SK-N-SH (cell line): ENCODE measurements at regions not wholly inside any gene's neighbourhood (a gene's known extent, or its start where the extent isn't known, plus 50 kb on each side); places are given as distances from the start of the nearest gene placed in this dataset.

ENCODE experiments used
- CTCF ChIA-PET: fragments of 300-600, 350-600 bp; formaldehyde crosslinking; extraction: SDS; loops from one replicate; lab custom pipeline; 2021; lab: Yijun Ruan, JAX
- POLR2A ChIA-PET: fragments of 350-600 bp; sonication (Branson Sonifier 250); formaldehyde crosslinking; extraction: SDS; loops from one replicate; lab custom pipeline; 2020; ENCODE audit warnings: antibody characterized with exemption, inconsistent platforms; lab: Yijun Ruan, JAX
- DNase-seq: peaks from one replicate; pipeline ENCODE4 v3.0.0; 2012
- H2AFZ ChIP-seq: fragments of 200-600 bp; sonication (generic); 2 replicates; pipeline ENCODE4 v1.8.1; 2016; ENCODE audit warnings: antibody characterized with exemption, mild to moderate bottlenecking, low read depth
- H3F3A ChIP-seq: fragments of 200-600 bp; sonication (generic); replicated peaks from 2 replicates; pipeline ENCODE3; 2016; ENCODE audit warnings: antibody characterized with exemption, mild to moderate bottlenecking; ENCODE audit not compliant: insufficient read depth
- H3K27ac ChIP-seq, 2 experiments: fragments of 200-500 bp in 1 of 2; fragments of 200-600 bp in 1 of 2; sonication (Bioruptor generic) in 1 of 2; sonication (generic), shearing (Covaris generic) in 1 of 2; 2 replicates each; pipeline versions ENCODE4 v1.5.1 to v1.6.1; 2014 to 2016; ENCODE audit warnings: low read depth in 2 of 2, inconsistent platforms in 1 of 2, low read length in 1 of 2, mild to moderate bottlenecking in 1 of 2, mixed read lengths in 1 of 2
- H3K27me3 ChIP-seq: fragments of 200-600 bp; sonication (generic), shearing (Covaris generic); 2 replicates; pipeline ENCODE4 v1.6.1; 2016; ENCODE audit warnings: mixed run types; ENCODE audit not compliant: insufficient read depth
- H3K36me3 ChIP-seq, 2 experiments: fragments of 200-500 bp in 1 of 2; fragments of 200-600 bp in 1 of 2; sonication (Bioruptor generic) in 1 of 2; sonication (generic) in 1 of 2; replicated peaks in 1 of 2; 2 replicates each; pipeline versions ENCODE3 to v1.5.1; 2014 to 2016; ENCODE audit warnings: low read length in 1 of 2, mild to moderate bottlenecking in 1 of 2; ENCODE audit not compliant: insufficient read depth in 2 of 2, control insufficient read depth in 1 of 2
- H3K4me1 ChIP-seq, 2 experiments: fragments of 200-500 bp in 1 of 2; fragments of 200-600 bp in 1 of 2; sonication (Bioruptor generic) in 1 of 2; sonication (generic), shearing (Covaris generic) in 1 of 2; 2 replicates each; pipeline versions ENCODE4 v1.5.1 to v1.6.1; 2014 to 2016; ENCODE audit warnings: low read depth in 1 of 2, low read length in 1 of 2, mixed run types in 1 of 2; ENCODE audit not compliant: insufficient read depth in 2 of 2, control insufficient read depth in 1 of 2
- H3K4me2 ChIP-seq: fragments of 200-600 bp; sonication (generic), shearing (Covaris generic); 2 replicates; pipeline ENCODE4 v1.6.1; 2017; ENCODE audit warnings: mixed run types
- H3K4me3 ChIP-seq, 2 experiments: fragments of 200-500 bp in 1 of 2; fragments of 200-600 bp in 1 of 2; sonication (Bioruptor generic) in 1 of 2; sonication (generic), shearing (Covaris generic) in 1 of 2; 2 replicates each; pipeline versions ENCODE4 v1.5.1 to v1.8.1; 2014 to 2016; ENCODE audit warnings: low read depth in 2 of 2, inconsistent platforms in 1 of 2, low read length in 1 of 2, mild to moderate bottlenecking in 1 of 2, mixed read lengths in 1 of 2, moderate library complexity in 1 of 2
- H3K79me2 ChIP-seq: fragments of 200-600 bp; sonication (generic); 2 replicates; pipeline ENCODE4 v1.8.1; 2017; ENCODE audit warnings: mild to moderate bottlenecking; ENCODE audit not compliant: insufficient read depth
- H3K9ac ChIP-seq: fragments of 200-600 bp; sonication (generic); 2 replicates; pipeline ENCODE4 v1.6.1; 2017; ENCODE audit warnings: mixed run types
- H3K9me2 ChIP-seq: fragments of 200-600 bp; sonication (generic); 2 replicates; pipeline ENCODE4 v1.6.1; 2017; ENCODE audit warnings: mixed run types
- H3K9me3 ChIP-seq: fragments of 200-600 bp; sonication (generic); 2 replicates; pipeline ENCODE4 v1.6.1; 2017; ENCODE audit warnings: mixed run types, mild to moderate bottlenecking, moderate library complexity
- H4K20me1 ChIP-seq: fragments of 200-600 bp; sonication (generic); 2 replicates; pipeline ENCODE4 v1.6.1; 2017; ENCODE audit warnings: mild to moderate bottlenecking, mixed run types; ENCODE audit not compliant: insufficient read depth
- FOSL2 ChIP-seq: IDR thresholded peaks from 2 replicates; pipeline ENCODE4 v1.4.0; 2012; ENCODE audit warnings: low read depth, mild to moderate bottlenecking, moderate library complexity, borderline replicate concordance
- MEF2A ChIP-seq: IDR thresholded peaks from 2 replicates; pipeline ENCODE4 v1.4.0; 2012; ENCODE audit warnings: low read depth, borderline replicate concordance
- NFIC ChIP-seq: IDR thresholded peaks from 2 replicates; pipeline ENCODE4 v1.4.0; 2012; ENCODE audit warnings: borderline replicate concordance
- RXRA ChIP-seq: IDR thresholded peaks from 2 replicates; pipeline ENCODE4 v1.4.0; 2012; ENCODE audit warnings: low read depth, mild to moderate bottlenecking, borderline replicate concordance
- SIN3A ChIP-seq: IDR thresholded peaks from 2 replicates; pipeline ENCODE4 v1.6.1; 2012; ENCODE audit warnings: low read depth, mild to moderate bottlenecking, low read length, moderate library complexity, borderline replicate concordance
- TCF12 ChIP-seq: IDR thresholded peaks from 2 replicates; pipeline ENCODE4 v1.4.0; 2012
- TEAD4 ChIP-seq: IDR thresholded peaks from 2 replicates; pipeline ENCODE4 v1.4.0; 2012; ENCODE audit warnings: mild to moderate bottlenecking, borderline replicate concordance; ENCODE audit not compliant: insufficient read depth
- YY1 ChIP-seq: IDR thresholded peaks from 2 replicates; pipeline ENCODE4 v1.4.0; 2012; ENCODE audit warnings: low read depth, mild to moderate bottlenecking
- WGBS: methylation state at CpG from one replicate; pipeline ENCODE4 v1.1.6; 2017; ENCODE audit warnings: low lambda C conversion rate; 5-methylcytosine and 5-hydroxymethylcytosine counted together
- TF ChIP-seq, protein P1 (sequence below): IDR thresholded peaks from 2 replicates; pipeline ENCODE4; 2012
- TF ChIP-seq, protein P2 (sequence below): fragments of 150-350 bp; IDR thresholded peaks from 2 replicates; pipeline ENCODE4 v1.6.1; 2016; ENCODE audit warnings: mild to moderate bottlenecking, low read depth, low read length
- TF ChIP-seq, protein P3 (sequence below): IDR thresholded peaks from 2 replicates; pipeline ENCODE4 v1.4.0; 2012; ENCODE audit warnings: low read depth, borderline replicate concordance

DNA sequence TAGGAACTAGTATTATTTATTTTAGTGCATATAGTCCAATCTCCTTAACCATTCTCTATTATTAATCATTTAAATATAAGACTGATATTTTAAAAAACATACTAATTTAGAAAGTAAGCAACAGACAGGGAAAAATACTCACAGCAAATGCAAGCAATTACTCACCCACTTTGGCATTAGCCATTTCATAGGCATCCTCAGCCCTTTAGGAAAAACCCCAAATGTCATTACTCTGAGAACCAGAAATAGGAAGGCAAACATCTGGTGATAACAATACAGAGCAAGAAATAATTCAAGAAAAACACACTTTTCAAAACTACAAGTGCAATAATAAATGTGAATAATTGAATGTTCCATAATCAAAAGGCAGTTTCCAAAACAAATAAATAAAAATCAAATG is 545.1 kb downstream of the PLPP3 start:
- no peaks in the 10 kb centered on the region for H3K9me2 ChIP-seq
- H3K4me2 ChIP-seq = no peak overlapping the region
- H3K9me3 ChIP-seq = no peaks in the 10 kb centered on the region
- TF ChIP-seq SIN3A (no peak), TCF12 (peak; percentile 68), TEAD4 (no peak), FOSL2 (peak; percentile 22; the same call in 1 of the 2 replicates)
- TF ChIP-seq, protein P1, sequence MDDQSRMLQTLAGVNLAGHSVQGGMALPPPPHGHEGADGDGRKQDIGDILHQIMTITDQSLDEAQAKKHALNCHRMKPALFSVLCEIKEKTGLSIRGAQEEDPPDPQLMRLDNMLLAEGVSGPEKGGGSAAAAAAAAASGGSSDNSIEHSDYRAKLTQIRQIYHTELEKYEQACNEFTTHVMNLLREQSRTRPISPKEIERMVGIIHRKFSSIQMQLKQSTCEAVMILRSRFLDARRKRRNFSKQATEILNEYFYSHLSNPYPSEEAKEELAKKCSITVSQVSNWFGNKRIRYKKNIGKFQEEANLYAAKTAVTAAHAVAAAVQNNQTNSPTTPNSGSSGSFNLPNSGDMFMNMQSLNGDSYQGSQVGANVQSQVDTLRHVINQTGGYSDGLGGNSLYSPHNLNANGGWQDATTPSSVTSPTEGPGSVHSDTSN = peak; percentile 44; the same call in 1 of the 2 replicates
- H3K9ac ChIP-seq = no peak overlapping the region
- no peak overlapping the region for H2AFZ ChIP-seq
- no peaks in the 10 kb centered on the region for H3K27me3 ChIP-seq
- no peaks in the 10 kb centered on the region for H3K79me2 ChIP-seq
- no peak overlapping the region for H3K4me3 ChIP-seq
- H4K20me1 ChIP-seq = no peaks in the 10 kb centered on the region
- no peaks in the 10 kb centered on the region for H3F3A ChIP-seq
- peak overlapping the region; percentile 9 to 41; a peak in 2 of 4 replicates for H3K27ac ChIP-seq
- no peaks in the 10 kb centered on the region for H3K36me3 ChIP-seq
- no peak for DNase-seq
- peaks cover 0 to 11% of the 10 kb centered on the region in 2 experiments; a peak in 2 of 4 replicates for H3K4me1 ChIP-seq
- ChIA-PET POLR2A (no interaction called here), CTCF (no interaction called here)

DNA sequence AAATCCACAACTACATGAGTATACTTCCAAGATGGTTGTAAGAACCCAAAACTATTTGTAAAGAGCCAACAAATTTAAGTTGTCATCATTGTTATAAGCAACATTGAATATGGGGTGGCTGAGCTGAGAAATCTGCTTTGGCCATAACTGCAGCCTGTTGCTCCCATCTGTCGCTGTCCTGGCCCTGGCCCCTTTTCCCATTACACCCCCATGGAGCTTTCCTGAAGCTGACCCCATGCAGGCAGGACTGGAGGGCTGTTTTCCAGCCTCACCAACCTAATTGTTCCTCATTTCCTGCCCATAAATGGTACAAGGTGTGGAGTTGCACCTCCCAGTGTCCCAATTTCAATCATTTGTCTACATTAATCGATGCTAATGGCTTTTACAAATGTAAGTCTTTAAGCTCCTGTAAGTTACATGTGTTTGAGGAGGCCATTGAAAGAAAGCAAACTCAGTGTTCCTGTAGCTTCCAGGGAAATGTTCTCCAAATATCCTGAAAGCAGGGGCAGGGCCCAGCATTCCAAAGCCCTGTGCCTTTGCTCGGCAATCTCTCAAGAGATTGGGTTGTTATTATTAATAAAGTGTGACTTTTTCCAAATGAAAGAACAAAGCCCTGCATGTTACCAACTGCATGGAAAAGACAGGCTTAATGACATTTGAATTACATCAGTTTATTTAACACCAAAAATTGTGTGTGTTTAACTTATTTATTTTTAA is 545.9 kb downstream of the PLPP3 start:
- Histone ChIP-seq H3K36me3 (no peaks in the 10 kb centered on the region), H3K9me3 (no peaks in the 10 kb centered on the region), H3K4me1 (peaks cover 0 to 11% of the 10 kb centered on the region in 2 experiments; a peak in 2 of 4 replicates)
- DNase-seq = no peak
- TF ChIP-seq MEF2A = no peak
- TF ChIP-seq SIN3A = no peak
- no peak for TF ChIP-seq TCF12
- TF ChIP-seq NFIC = no peak
- TF ChIP-seq, all 33 proteins: peak for 0
- WGBS = 47% methylated on average over 3 of the region's 3 CpGs
- no peaks in the 10 kb centered on the region for H3K9me2 ChIP-seq
- no peak overlapping the region for H3K4me3 ChIP-seq
- CTCF ChIA-PET = no interaction called here
- peak overlapping the region; percentile 9 to 22; a peak in 2 of 4 replicates for H3K27ac ChIP-seq
- H3K27me3 ChIP-seq = no peaks in the 10 kb centered on the region
- H4K20me1 ChIP-seq = no peaks in the 10 kb centered on the region
- POLR2A ChIA-PET = no interaction called here
- H2AFZ ChIP-seq = no peak overlapping the region
- no peaks in the 10 kb centered on the region for H3F3A ChIP-seq
- H3K9ac ChIP-seq = no peak overlapping the region
- no peaks in the 10 kb centered on the region for H3K79me2 ChIP-seq
- H3K4me2 ChIP-seq = no peak overlapping the region

DNA sequence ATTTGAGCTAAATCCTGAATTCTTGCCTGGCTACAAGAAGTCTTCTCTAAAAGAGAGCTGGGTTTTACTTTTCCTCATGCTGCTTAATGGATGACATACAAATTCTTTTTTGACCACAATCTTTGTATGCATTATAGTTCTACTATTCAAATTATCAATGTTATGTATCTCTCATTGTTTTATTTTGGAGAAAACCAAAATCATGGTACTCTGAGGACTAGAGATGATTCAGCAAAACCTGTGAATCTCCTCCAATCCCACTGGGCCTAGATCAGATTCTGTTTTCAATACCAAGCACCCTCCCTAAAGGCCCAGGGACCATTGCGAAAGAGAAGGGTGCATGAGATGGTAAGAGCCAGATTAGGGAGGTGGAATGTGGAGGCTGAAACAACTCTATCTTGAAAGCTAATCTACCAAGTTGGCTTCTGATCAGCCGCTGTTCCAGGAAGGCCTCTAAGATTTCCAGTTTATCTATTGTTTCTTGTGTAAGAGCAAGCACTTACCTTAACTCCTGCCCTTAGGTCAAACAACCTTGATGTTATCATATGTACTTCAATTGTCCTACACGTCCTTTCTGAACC is 547.2 kb downstream of the PLPP3 start:
- CTCF ChIA-PET = no interaction called here
- POLR2A ChIA-PET = no interaction called here
- no peak for DNase-seq

More for the DNA sequence above, 547.2 kb downstream of the PLPP3 start:
- H3K9me2 ChIP-seq = no peaks in the 10 kb centered on the region
- H3K36me3 ChIP-seq = no peaks in the 10 kb centered on the region
- peaks cover 0 to 11% of the 10 kb centered on the region in 2 experiments; a peak in 2 of 4 replicates for H3K4me1 ChIP-seq
- no peaks in the 10 kb centered on the region for H3F3A ChIP-seq
- H3K9ac ChIP-seq = no peak overlapping the region
- H3K4me3 ChIP-seq = no peak overlapping the region
- WGBS = 74% methylated on average over 3 of the region's 3 CpGs
- H2AFZ ChIP-seq = no peak overlapping the region
- TF ChIP-seq, protein P2, sequence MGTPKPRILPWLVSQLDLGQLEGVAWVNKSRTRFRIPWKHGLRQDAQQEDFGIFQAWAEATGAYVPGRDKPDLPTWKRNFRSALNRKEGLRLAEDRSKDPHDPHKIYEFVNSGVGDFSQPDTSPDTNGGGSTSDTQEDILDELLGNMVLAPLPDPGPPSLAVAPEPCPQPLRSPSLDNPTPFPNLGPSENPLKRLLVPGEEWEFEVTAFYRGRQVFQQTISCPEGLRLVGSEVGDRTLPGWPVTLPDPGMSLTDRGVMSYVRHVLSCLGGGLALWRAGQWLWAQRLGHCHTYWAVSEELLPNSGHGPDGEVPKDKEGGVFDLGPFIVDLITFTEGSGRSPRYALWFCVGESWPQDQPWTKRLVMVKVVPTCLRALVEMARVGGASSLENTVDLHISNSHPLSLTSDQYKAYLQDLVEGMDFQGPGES = no peak
- no peak for TF ChIP-seq YY1
- no peak for TF ChIP-seq RXRA
- TF ChIP-seq, protein P3, sequence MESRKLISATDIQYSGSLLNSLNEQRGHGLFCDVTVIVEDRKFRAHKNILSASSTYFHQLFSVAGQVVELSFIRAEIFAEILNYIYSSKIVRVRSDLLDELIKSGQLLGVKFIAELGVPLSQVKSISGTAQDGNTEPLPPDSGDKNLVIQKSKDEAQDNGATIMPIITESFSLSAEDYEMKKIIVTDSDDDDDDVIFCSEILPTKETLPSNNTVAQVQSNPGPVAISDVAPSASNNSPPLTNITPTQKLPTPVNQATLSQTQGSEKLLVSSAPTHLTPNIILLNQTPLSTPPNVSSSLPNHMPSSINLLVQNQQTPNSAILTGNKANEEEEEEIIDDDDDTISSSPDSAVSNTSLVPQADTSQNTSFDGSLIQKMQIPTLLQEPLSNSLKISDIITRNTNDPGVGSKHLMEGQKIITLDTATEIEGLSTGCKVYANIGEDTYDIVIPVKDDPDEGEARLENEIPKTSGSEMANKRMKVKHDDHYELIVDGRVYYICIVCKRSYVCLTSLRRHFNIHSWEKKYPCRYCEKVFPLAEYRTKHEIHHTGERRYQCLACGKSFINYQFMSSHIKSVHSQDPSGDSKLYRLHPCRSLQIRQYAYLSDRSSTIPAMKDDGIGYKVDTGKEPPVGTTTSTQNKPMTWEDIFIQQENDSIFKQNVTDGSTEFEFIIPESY = no peak
- no peak for TF ChIP-seq NFIC
- H3K4me2 ChIP-seq = no peak overlapping the region
- H3K27ac ChIP-seq = no peak overlapping the region; a peak in 1 of 4 replicates
- no peaks in the 10 kb centered on the region for H3K79me2 ChIP-seq
- no peaks in the 10 kb centered on the region for H3K9me3 ChIP-seq
- H4K20me1 ChIP-seq = no peaks in the 10 kb centered on the region
- H3K27me3 ChIP-seq = no peaks in the 10 kb centered on the region
